DOHH2 (cell line): ENCODE measurements at regions not wholly inside any gene's neighbourhood (a gene's known extent, or its start where the extent isn't known, plus 50 kb on each side); places are given as distances from the start of the nearest gene placed in this dataset.

ENCODE experiments used
- H3F3A ChIP-seq: fragments of 200-600 bp; sonication (generic), shearing (Covaris generic); 2 replicates; pipeline ENCODE4 v1.6.0; 2016; ENCODE audit warnings: antibody characterized with exemption, mild to moderate bottlenecking; ENCODE audit not compliant: control insufficient read depth, insufficient read depth
- H3K27ac ChIP-seq: fragments of 200-600 bp; sonication (generic); 2 replicates; pipeline ENCODE4 v1.5.1; 2014; ENCODE audit warnings: low read depth, mild to moderate bottlenecking, low read length, moderate library complexity
- H3K27me3 ChIP-seq: fragments of 200-600 bp; sonication (generic); 2 replicates; pipeline ENCODE4 v1.6.1; 2014; ENCODE audit warnings: mild to moderate bottlenecking, low read length, mixed read lengths; ENCODE audit not compliant: control insufficient read depth
- H3K36me3 ChIP-seq: fragments of 200-600 bp; sonication (generic); 2 replicates; pipeline ENCODE4 v1.6.1; 2014; ENCODE audit warnings: mild to moderate bottlenecking, low read length, moderate library complexity, mixed read lengths; ENCODE audit not compliant: control insufficient read depth
- H3K4me1 ChIP-seq: fragments of 200-600 bp; sonication (generic); 2 replicates; pipeline ENCODE4 v1.6.1; 2014; ENCODE audit warnings: mild to moderate bottlenecking, low read length, mixed read lengths; ENCODE audit not compliant: control insufficient read depth
- H3K4me2 ChIP-seq: fragments of 200-600 bp; sonication (generic); 2 replicates; pipeline ENCODE4 v1.6.0; 2014; ENCODE audit warnings: mild to moderate bottlenecking, low read length, moderate library complexity
- H3K4me3 ChIP-seq: fragments of 200-600 bp; sonication (generic); 2 replicates; pipeline ENCODE4 v1.5.1; 2014; ENCODE audit warnings: mild to moderate bottlenecking, low read length, mixed read lengths
- H3K79me2 ChIP-seq: fragments of 200-600 bp; sonication (generic); 2 replicates; pipeline ENCODE4 v1.6.1; 2014; ENCODE audit warnings: mild to moderate bottlenecking, low read length, mixed read lengths; ENCODE audit not compliant: control insufficient read depth
- H3K9me2 ChIP-seq: fragments of 200-600 bp; sonication (generic); replicated peaks from 2 replicates; pipeline ENCODE4 v1.6.1; 2014; ENCODE audit warnings: mild to moderate bottlenecking, low read length, mixed read lengths; ENCODE audit not compliant: control insufficient read depth
- H3K9me3 ChIP-seq: fragments of 200-600 bp; sonication (generic); 2 replicates; pipeline ENCODE4 v1.6.1; 2014; ENCODE audit warnings: antibody characterized with exemption, low read length, mixed read lengths; ENCODE audit not compliant: control insufficient read depth, insufficient read depth
- H4K20me1 ChIP-seq: fragments of 200-600 bp; sonication (generic); 2 replicates; pipeline ENCODE4 v1.6.0; 2014; ENCODE audit warnings: low read depth, mild to moderate bottlenecking, antibody characterized with exemption, low read length, moderate library complexity; ENCODE audit not compliant: control insufficient read depth, insufficient read depth
- CTCF ChIP-seq: fragments of 200-600 bp; sonication (generic); IDR thresholded peaks from one replicate; pipeline ENCODE4 v1.5.1; 2014; ENCODE audit warnings: antibody characterized with exemption, mild to moderate bottlenecking, low read depth, low read length; ENCODE audit not compliant: poor library complexity, severe bottlenecking
- EZH2phosphoT487 ChIP-seq: fragments of 200-600 bp; sonication (generic); IDR thresholded peaks from 2 replicates; pipeline ENCODE4 v1.6.1; 2017; ENCODE audit warnings: borderline replicate concordance, mild to moderate bottlenecking, antibody characterized with exemption, low read length, moderate library complexity, mixed read lengths

DNA sequence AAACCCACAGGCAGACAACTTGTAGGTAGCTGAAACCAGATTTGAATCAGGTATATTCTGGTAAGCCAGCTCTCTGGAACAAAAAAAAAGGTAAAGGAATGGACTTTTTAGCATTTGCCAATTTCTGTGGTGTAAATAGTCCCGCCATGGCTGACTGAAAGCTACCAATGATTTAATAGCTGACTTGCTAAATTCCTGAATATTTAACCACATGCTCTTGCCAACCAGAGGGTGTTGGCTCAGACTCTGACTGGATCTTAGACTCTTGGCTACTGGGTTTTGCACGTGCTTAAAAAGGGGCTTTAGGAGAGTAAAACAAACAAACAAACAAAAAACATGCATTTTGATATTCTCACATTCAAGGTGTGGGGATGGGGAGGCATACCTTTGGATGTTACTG lies 600.0 kb upstream of the CDH4 start:
- no peaks in the 10 kb centered on the region for H3K36me3 ChIP-seq
- no peaks in the 10 kb centered on the region for H3K27me3 ChIP-seq
- H3F3A ChIP-seq = no peaks in the 10 kb centered on the region
- TF ChIP-seq CTCF (no peak), EZH2phosphoT487 (no peak)
- H3K27ac ChIP-seq = no peak overlapping the region
- no peaks in the 10 kb centered on the region for H3K4me1 ChIP-seq
- no peak overlapping the region for H3K4me3 ChIP-seq
- H3K9me2 ChIP-seq = no peaks in the 10 kb centered on the region
- H3K79me2 ChIP-seq = no peaks in the 10 kb centered on the region
- no peaks in the 10 kb centered on the region; the same call in 1 of the 2 replicates for H3K9me3 ChIP-seq
- no peak overlapping the region for H3K4me2 ChIP-seq
- H4K20me1 ChIP-seq = no peaks in the 10 kb centered on the region

DNA sequence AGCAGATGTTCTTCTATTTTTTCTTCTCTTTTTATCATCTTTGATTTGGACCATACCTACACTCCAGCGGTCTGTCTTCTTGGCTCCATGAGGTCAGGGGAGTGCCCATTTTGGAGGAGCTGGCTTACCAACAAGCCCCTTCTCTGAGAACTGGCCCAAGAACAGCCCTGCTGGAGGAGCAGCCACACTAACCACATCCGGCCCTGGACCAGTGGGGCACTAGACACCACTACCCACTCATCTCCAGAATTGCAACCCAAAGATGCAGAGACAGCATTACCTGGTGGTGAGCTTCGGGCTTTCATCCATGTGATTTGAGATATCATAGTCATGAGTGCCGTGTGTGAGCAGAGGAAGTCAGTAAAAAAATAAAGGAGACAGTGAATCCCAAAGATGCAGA lies 599.4 kb upstream of the CDH4 start:
- Histone ChIP-seq H3K4me3 (no peak overlapping the region), H3K27ac (no peak overlapping the region), H3K4me1 (no peaks in the 10 kb centered on the region), H3F3A (no peaks in the 10 kb centered on the region), H3K79me2 (no peaks in the 10 kb centered on the region), H4K20me1 (no peaks in the 10 kb centered on the region), H3K27me3 (no peaks in the 10 kb centered on the region), H3K9me3 (no peaks in the 10 kb centered on the region; the same call in 1 of the 2 replicates), H3K9me2 (no peaks in the 10 kb centered on the region), H3K36me3 (no peaks in the 10 kb centered on the region), H3K4me2 (no peak overlapping the region)
- TF ChIP-seq CTCF (no peak), EZH2phosphoT487 (no peak)

DNA sequence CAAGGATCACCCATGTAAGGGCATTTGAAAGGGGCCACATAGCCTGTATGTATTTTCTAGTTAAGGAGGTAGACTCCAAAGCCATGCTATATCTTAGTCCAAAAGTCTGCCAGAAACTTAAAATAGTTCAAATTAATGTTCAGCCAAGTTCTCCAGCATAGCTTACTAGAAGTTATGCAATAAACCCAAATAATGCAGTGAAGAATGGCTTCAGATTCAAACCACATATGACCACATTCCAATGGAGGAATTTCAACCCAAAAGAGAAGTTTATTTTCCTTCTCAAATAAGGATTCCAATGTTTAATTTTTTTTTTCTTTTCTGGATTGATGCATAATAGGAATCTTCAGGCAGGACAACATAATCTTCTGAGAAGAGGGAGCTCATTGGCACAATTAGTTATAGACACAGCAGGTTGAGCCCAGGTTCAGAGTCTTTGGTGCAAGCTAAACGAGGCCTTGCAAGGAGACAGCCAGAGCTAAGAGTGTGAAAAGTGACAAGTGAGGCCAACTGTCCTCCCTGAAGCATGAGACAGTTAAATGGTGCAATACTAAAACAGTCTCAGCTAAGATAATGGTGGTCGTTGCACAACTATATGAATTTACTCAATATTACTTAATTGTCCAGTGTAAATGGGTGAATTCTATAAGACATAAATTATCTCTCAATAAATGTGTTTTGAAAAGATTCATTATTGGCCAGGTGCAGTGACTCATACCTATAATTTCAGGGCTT lies 598.8 kb upstream of the CDH4 start:
- Histone ChIP-seq H3K9me3 (peaks cover 6% of the 10 kb centered on the region; the same call in 1 of the 2 replicates), H4K20me1 (no peaks in the 10 kb centered on the region), H3K4me2 (no peak overlapping the region), H3K27ac (no peak overlapping the region), H3K27me3 (no peaks in the 10 kb centered on the region), H3K4me1 (no peaks in the 10 kb centered on the region), H3K36me3 (no peaks in the 10 kb centered on the region), H3F3A (no peaks in the 10 kb centered on the region), H3K4me3 (no peak overlapping the region), H3K79me2 (no peaks in the 10 kb centered on the region), H3K9me2 (no peaks in the 10 kb centered on the region)
- TF ChIP-seq CTCF = no peak
- no peak for TF ChIP-seq EZH2phosphoT487
